Liver (tissue), 8 donors: ENCODE measurements at regions not wholly inside any gene's neighbourhood (a gene's known extent, or its start where the extent isn't known, plus 50 kb on each side); places are given as distances from the start of the nearest gene placed in this dataset.

Experiments used
- DNase-seq: peaks from one replicate; pipeline ENCODE4 v3.0.0-alpha.2; 2017; ENCODE audit warnings: low spot score
- H3K27ac ChIP-seq, 2 donors: one replicate each; pipeline ENCODE4 v1.7.0; 2013; ENCODE audit warnings: inconsistent platforms in 2 of 2, low read length in 2 of 2, control low read depth in 1 of 2, low read depth in 1 of 2, mild to moderate bottlenecking in 1 of 2
- H3K27me3 ChIP-seq, 4 donors: one replicate each; pipeline versions ENCODE4 v1.6.1 to v1.7.0; 2013; ENCODE audit warnings: low read length in 3 of 4, inconsistent platforms in 1 of 4, mild to moderate bottlenecking in 1 of 4, moderate library complexity in 1 of 4; ENCODE audit not compliant: control insufficient read depth in 4 of 4, insufficient read depth in 4 of 4
- H3K36me3 ChIP-seq, 4 donors: one replicate each; pipeline versions ENCODE4 v1.6.1 to v1.7.0; 2013; ENCODE audit warnings: low read length in 3 of 4, mild to moderate bottlenecking in 3 of 4, low read depth in 1 of 4, moderate library complexity in 1 of 4; ENCODE audit not compliant: control insufficient read depth in 4 of 4, insufficient read depth in 3 of 4
- H3K4me1 ChIP-seq, 4 donors: one replicate each; pipeline versions ENCODE4 v1.6.1 to v1.7.0; 2013; ENCODE audit warnings: low read length in 3 of 4, mild to moderate bottlenecking in 3 of 4, moderate library complexity in 1 of 4; ENCODE audit not compliant: control insufficient read depth in 4 of 4, insufficient read depth in 4 of 4
- H3K4me3 ChIP-seq, 3 donors: one replicate each; pipeline versions ENCODE4 v1.6.1 to v1.7.0; 2013; ENCODE audit warnings: low read length in 3 of 3, control low read depth in 1 of 3, low read depth in 1 of 3, mild to moderate bottlenecking in 1 of 3
- H3K9ac ChIP-seq, 2 donors: one replicate each; pipeline ENCODE4 v1.7.0; 2013; ENCODE audit warnings: low read length in 2 of 2, mild to moderate bottlenecking in 2 of 2, moderate library complexity in 2 of 2, control low read depth in 1 of 2, low read depth in 1 of 2
- H3K9me3 ChIP-seq, 4 donors: one replicate each; pipeline versions ENCODE4 v1.6.1 to v1.7.0; 2013; ENCODE audit warnings: low read length in 3 of 4; ENCODE audit not compliant: control insufficient read depth in 4 of 4
- CTCF ChIP-seq: fragments of 150-350 bp; IDR thresholded peaks from 2 replicates; pipeline ENCODE4 v1.5.1; 2017; ENCODE audit warnings: improper control_type of control experiment, low read depth, low read length; ENCODE audit not compliant: missing input control
- EGR1 ChIP-seq, 2 donors: IDR thresholded peaks; 2 replicates each; pipeline ENCODE4 v1.6.1; 2016 to 2018; ENCODE audit warnings: antibody characterized with exemption in 2 of 2, low read depth in 2 of 2
- FOXA1 ChIP-seq: IDR thresholded peaks from 2 replicates; pipeline ENCODE4 v1.6.1; 2016; ENCODE audit warnings: antibody characterized with exemption
- FOXA2 ChIP-seq: IDR thresholded peaks from 2 replicates; pipeline ENCODE4 v1.6.1; 2016; ENCODE audit warnings: antibody characterized with exemption
- GABPA ChIP-seq, 2 donors: IDR thresholded peaks in 1 of 2; conservative IDR thresholded peaks in 1 of 2; 2 replicates each; pipeline ENCODE4 v1.6.1; 2016; ENCODE audit warnings: antibody characterized with exemption in 2 of 2, mild to moderate bottlenecking in 1 of 2, moderate library complexity in 1 of 2
- HNF4A ChIP-seq, 2 donors: conservative IDR thresholded peaks; 2 replicates each; pipeline ENCODE4 v1.6.1; 2016; ENCODE audit warnings: antibody characterized with exemption in 2 of 2, mild to moderate bottlenecking in 2 of 2
- HNF4G ChIP-seq: IDR thresholded peaks from 2 replicates; pipeline ENCODE4 v1.6.1; 2016; ENCODE audit warnings: antibody characterized with exemption
- JUND ChIP-seq, 2 donors: IDR thresholded peaks; 2 replicates each; pipeline ENCODE4 v1.6.1; 2016; ENCODE audit warnings: antibody characterized with exemption in 2 of 2
- NR2F2 ChIP-seq: IDR thresholded peaks from 2 replicates; pipeline ENCODE4 v1.6.1; 2016; ENCODE audit warnings: antibody characterized with exemption
- RAD21 ChIP-seq, 2 donors: IDR thresholded peaks; 2 replicates each; pipeline ENCODE4 v1.6.1; 2016; ENCODE audit warnings: antibody characterized with exemption in 2 of 2, mild to moderate bottlenecking in 2 of 2
- RXRA ChIP-seq, 2 donors: IDR thresholded peaks; 2 replicates each; pipeline ENCODE4 v1.6.1; 2017 to 2018; ENCODE audit warnings: antibody characterized with exemption in 2 of 2, mild to moderate bottlenecking in 1 of 2
- SP1 ChIP-seq: IDR thresholded peaks from 2 replicates; pipeline ENCODE4 v1.6.1; 2018; ENCODE audit warnings: antibody characterized with exemption, mild to moderate bottlenecking
- TAF1 ChIP-seq: conservative IDR thresholded peaks from 2 replicates; pipeline ENCODE4 v1.6.1; 2016; ENCODE audit warnings: antibody characterized with exemption, mild to moderate bottlenecking
- WGBS: extraction: QIAGEN DNeasy Blood & Tissue Kit; methylation state at CpG from one replicate; pipeline ENCODE4 v1.1.7; 2013; 5-methylcytosine and 5-hydroxymethylcytosine counted together
- TF ChIP-seq, protein P1 (sequence below): IDR thresholded peaks from 2 replicates; pipeline ENCODE4 v1.6.1; 2016; ENCODE audit warnings: antibody characterized with exemption
- TF ChIP-seq, protein P2 (sequence below): IDR thresholded peaks from 2 replicates; pipeline ENCODE4 v1.6.1; 2016; ENCODE audit warnings: antibody characterized with exemption, mild to moderate bottlenecking
- donor health status: healthy.
- donor health status: healthy.
- donor health status: healthy.
- donor health status: healthy.
- donor health status: healthy.

DNA sequence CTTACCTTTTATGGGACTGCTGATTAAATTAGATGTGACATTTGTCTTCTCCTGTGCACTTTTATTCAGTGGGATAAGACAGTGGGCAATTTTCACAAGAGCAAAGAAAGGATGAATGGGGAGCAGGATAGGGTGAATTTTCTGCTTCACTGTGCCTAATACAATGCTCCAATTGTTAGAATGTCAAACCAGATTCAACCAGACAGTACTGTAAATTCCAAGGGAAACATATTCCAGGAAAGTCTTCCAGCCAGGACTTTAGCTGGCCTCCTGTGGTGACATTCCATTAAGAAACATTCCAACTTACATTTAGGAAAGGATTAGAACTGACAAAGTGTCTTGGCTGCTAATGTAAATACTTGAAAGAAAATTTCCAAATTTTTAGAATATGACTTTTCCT, 100.1 kb upstream of the PROK2 start:
- Histone ChIP-seq H3K27ac (no peak overlapping the region), H3K9ac (no peak overlapping the region), H3K9me3 (no peaks in the 10 kb centered on the region), H3K27me3 (no peaks in the 10 kb centered on the region), H3K36me3 (no peaks in the 10 kb centered on the region), H3K4me1 (peaks cover 0 to 10% (median 4%) of the 10 kb centered on the region in 4 donors), H3K4me3 (no peak overlapping the region)
- no peak for TF ChIP-seq RAD21 (IDR thresholded peaks at IDR 0.05)
- TF ChIP-seq JUND (IDR thresholded peaks at IDR 0.05), result no peak
- TF ChIP-seq CTCF, result no peak
- TF ChIP-seq SP1, result no peak
- DNase-seq, result no peak

- H3K4me3 ChIP-seq, result no peak overlapping the region
- no peaks in the 10 kb centered on the region for H3K27me3 ChIP-seq
- no peaks in the 10 kb centered on the region for H3K9me3 ChIP-seq
- no peak overlapping the region for H3K27ac ChIP-seq
- no peak for DNase-seq
- no peak overlapping the region for H3K9ac ChIP-seq
- H3K4me1 ChIP-seq, result peaks cover 0 to 10% (median 4%) of the 10 kb centered on the region in 4 donors
- TF ChIP-seq, protein P1, sequence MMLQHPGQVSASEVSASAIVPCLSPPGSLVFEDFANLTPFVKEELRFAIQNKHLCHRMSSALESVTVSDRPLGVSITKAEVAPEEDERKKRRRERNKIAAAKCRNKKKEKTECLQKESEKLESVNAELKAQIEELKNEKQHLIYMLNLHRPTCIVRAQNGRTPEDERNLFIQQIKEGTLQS, result no peak
- TF ChIP-seq, protein P2, sequence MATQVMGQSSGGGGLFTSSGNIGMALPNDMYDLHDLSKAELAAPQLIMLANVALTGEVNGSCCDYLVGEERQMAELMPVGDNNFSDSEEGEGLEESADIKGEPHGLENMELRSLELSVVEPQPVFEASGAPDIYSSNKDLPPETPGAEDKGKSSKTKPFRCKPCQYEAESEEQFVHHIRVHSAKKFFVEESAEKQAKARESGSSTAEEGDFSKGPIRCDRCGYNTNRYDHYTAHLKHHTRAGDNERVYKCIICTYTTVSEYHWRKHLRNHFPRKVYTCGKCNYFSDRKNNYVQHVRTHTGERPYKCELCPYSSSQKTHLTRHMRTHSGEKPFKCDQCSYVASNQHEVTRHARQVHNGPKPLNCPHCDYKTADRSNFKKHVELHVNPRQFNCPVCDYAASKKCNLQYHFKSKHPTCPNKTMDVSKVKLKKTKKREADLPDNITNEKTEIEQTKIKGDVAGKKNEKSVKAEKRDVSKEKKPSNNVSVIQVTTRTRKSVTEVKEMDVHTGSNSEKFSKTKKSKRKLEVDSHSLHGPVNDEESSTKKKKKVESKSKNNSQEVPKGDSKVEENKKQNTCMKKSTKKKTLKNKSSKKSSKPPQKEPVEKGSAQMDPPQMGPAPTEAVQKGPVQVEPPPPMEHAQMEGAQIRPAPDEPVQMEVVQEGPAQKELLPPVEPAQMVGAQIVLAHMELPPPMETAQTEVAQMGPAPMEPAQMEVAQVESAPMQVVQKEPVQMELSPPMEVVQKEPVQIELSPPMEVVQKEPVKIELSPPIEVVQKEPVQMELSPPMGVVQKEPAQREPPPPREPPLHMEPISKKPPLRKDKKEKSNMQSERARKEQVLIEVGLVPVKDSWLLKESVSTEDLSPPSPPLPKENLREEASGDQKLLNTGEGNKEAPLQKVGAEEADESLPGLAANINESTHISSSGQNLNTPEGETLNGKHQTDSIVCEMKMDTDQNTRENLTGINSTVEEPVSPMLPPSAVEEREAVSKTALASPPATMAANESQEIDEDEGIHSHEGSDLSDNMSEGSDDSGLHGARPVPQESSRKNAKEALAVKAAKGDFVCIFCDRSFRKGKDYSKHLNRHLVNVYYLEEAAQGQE, result no peak
- no peak for TF ChIP-seq GABPA (IDR thresholded peaks at IDR 0.05 in 1 of 2, conservative IDR thresholded peaks at IDR 0.05 in 1 of 2)
- TF ChIP-seq EGR1 (IDR thresholded peaks at IDR 0.05; ENCODE audit: low read depth in 2 of 2), result no peak
- peak; percentile 33 to 64 for TF ChIP-seq RXRA (IDR thresholded peaks at IDR 0.05)
- peak; percentile 31 for TF ChIP-seq HNF4G
- peak; percentile 25 for TF ChIP-seq SP1
- peak; percentile 69 to 81 for TF ChIP-seq HNF4A (conservative IDR thresholded peaks at IDR 0.05)
- H3K36me3 ChIP-seq, result no peaks in the 10 kb centered on the region
- WGBS, result 41% methylated on average over 2 of the region's 2 CpGs
These were observed 96.8 kb upstream of the PROK2 start for GRCh38 chr3:71881732-71882131.

DNA sequence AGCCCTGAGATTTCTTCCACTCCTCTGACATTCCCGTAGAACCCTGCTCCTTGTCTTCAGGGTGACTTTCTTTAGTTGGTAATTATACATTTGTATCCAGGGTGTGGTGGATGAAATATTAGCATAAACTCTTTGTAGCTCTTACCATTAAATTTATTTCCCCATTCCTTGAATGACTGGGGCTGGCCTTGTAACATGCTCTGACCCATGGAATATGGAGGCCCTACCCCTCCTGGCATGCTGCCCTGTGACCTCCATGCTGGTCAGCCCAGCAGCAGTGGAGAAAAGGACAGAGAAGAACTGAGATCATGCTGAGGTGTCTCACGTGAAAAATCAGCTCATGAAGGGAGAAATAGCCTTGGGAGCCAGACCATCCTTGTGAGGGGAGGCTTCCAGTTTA, 96.1 kb upstream of the PROK2 start:
- Histone ChIP-seq H3K9ac (no peak overlapping the region), H3K9me3 (no peaks in the 10 kb centered on the region), H3K27me3 (no peaks in the 10 kb centered on the region), H3K4me1 (peaks cover 0 to 10% (median 4%) of the 10 kb centered on the region in 4 donors), H3K27ac (no peak overlapping the region), H3K4me3 (no peak overlapping the region), H3K36me3 (no peaks in the 10 kb centered on the region)
- DNase-seq, result no peak
- WGBS, result 91% methylated on average over 2 of the region's 2 CpGs
- no peak for TF ChIP-seq TAF1
- TF ChIP-seq EGR1 (IDR thresholded peaks at IDR 0.05; ENCODE audit: low read depth in 2 of 2), result no peak
- no peak for TF ChIP-seq CTCF
- no peak for TF ChIP-seq FOXA2
- TF ChIP-seq FOXA1, result no peak
- TF ChIP-seq, protein P1, result no peak
- no peak for TF ChIP-seq HNF4A (conservative IDR thresholded peaks at IDR 0.05)
- TF ChIP-seq RXRA (IDR thresholded peaks at IDR 0.05), result no peak
- no peak for TF ChIP-seq NR2F2
- TF ChIP-seq GABPA (IDR thresholded peaks at IDR 0.05 in 1 of 2, conservative IDR thresholded peaks at IDR 0.05 in 1 of 2), result no peak
- TF ChIP-seq, protein P2, result no peak
- no peak for TF ChIP-seq HNF4G
